Brain microvascular endothelial cell (primary cell): ENCODE measurements at regions not wholly inside any gene's neighbourhood (a gene's known extent, or its start where the extent isn't known, plus 50 kb on each side); places are given as distances from the start of the nearest gene placed in this dataset.

Experiments used
- DNase-seq: peaks from one replicate; pipeline ENCODE4 v3.0.0-alpha.2; 2020
- H3K27ac ChIP-seq: fragments of 250-450 bp; sonication (Bioruptor Pico); 2 replicates; pipeline ENCODE4 v1.5.1; 2020; ENCODE audit warnings: mild to moderate bottlenecking, moderate library complexity
- H3K27me3 ChIP-seq: fragments of 250-450 bp; sonication (Bioruptor Pico); replicated peaks from 2 replicates; pipeline ENCODE4 v1.5.1; 2020; ENCODE audit warnings: mild to moderate bottlenecking
- H3K36me3 ChIP-seq: fragments of 250-450 bp; sonication (Bioruptor Pico); replicated peaks from 2 replicates; pipeline ENCODE4 v1.5.1; 2020; ENCODE audit warnings: mild to moderate bottlenecking
- H3K4me3 ChIP-seq: 2 replicates; pipeline ENCODE4 v1.5.1; 2011; ENCODE audit warnings: low read depth, mild to moderate bottlenecking, control low read depth, low read length, moderate library complexity
- in situ Hi-C: cut with HindIII; loops from 2 replicates; pipeline ENCODE4 v1.10.0; 2017; ENCODE audit warnings: low sequenced_read_pairs, low pct_ligation_motif_present
- TF ChIP-seq, protein P1 (sequence below): IDR thresholded peaks from 2 replicates; pipeline ENCODE4 v1.5.1; 2011; ENCODE audit warnings: low read depth, mild to moderate bottlenecking, moderate library complexity, low read length, control low read depth, inconsistent platforms; ENCODE audit errors: missing control alignments

DNA sequence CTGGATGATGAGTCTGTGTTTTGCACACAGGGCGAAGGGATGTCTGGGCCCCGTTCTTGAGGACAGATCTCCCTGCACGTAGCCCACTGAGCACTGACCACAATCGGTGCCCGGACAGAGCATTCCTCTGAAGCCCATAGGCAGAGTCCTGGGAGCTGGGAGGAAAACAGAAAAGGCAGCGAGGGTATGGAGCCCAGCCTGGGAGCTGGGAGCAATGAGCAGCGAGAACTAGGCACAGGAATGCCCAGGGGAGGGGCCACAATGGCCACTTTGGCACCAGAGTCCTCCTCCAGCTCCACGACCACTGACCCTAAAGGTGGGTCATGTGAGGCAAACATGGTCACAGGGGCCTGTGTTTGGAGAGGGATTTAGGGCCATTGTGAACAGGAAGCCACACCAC is 333.9 kb downstream of the EIPR1 start:
- no peak overlapping the region for H3K27ac ChIP-seq
- TF ChIP-seq, protein P1, sequence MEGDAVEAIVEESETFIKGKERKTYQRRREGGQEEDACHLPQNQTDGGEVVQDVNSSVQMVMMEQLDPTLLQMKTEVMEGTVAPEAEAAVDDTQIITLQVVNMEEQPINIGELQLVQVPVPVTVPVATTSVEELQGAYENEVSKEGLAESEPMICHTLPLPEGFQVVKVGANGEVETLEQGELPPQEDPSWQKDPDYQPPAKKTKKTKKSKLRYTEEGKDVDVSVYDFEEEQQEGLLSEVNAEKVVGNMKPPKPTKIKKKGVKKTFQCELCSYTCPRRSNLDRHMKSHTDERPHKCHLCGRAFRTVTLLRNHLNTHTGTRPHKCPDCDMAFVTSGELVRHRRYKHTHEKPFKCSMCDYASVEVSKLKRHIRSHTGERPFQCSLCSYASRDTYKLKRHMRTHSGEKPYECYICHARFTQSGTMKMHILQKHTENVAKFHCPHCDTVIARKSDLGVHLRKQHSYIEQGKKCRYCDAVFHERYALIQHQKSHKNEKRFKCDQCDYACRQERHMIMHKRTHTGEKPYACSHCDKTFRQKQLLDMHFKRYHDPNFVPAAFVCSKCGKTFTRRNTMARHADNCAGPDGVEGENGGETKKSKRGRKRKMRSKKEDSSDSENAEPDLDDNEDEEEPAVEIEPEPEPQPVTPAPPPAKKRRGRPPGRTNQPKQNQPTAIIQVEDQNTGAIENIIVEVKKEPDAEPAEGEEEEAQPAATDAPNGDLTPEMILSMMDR, result no peak
- no peaks in the 10 kb centered on the region for H3K36me3 ChIP-seq
- no peak overlapping the region for H3K4me3 ChIP-seq
- in situ Hi-C loops, result no loop called here
- no peaks in the 10 kb centered on the region for H3K27me3 ChIP-seq
- no peak for DNase-seq

DNA sequence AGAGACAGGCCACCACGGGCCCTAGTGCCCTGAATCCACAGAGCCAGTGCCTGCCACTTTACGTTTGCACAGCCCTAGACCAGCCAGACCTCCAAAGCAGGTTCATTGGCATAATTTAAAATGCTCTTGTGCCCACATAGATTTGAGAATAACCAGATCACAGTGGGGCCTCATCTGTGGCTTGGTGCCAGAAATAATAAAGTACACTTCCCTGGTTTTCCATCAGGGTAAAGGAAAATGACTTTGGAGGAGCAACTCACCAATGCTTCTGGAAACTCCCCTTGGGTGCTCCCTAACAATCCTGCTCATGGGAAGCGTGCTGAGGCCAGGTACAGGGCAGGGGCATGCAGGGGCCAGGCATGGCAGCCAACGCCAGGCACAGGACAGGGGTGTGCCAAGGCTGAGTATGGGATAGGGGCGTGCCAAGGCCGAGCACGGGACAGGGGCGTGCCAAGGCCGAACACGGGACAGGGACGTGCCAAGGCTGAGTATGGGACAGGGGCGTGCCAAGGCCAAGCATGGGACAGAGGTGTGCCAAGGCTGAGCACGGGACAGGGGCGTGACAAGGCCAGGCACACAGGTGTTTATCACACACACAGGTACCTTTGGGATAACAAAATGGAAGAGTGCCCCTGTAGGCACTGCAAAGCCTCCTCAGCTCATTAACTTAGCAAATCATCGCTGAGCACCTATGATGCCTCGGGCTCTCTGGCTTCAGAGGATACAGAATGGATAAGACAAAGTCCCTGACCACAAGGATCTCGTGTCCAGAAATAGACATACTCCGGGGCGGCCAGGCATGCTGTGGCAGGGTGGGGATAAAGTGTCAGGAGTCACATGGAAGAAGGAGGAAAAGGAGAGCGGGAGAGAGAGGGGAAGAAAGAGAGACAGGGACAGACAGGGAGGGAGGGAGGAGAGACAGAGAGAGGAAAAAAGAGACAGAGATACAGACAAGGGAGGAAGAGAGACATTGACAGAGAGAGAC is 334.7 kb downstream of the EIPR1 start:
- in situ Hi-C loops, result no loop called here
- H3K36me3 ChIP-seq, result no peaks in the 10 kb centered on the region
- no peak overlapping the region for H3K4me3 ChIP-seq
- no peak for DNase-seq
- H3K27me3 ChIP-seq, result no peaks in the 10 kb centered on the region
- TF ChIP-seq, protein P1, result no peak
- no peak overlapping the region for H3K27ac ChIP-seq

DNA sequence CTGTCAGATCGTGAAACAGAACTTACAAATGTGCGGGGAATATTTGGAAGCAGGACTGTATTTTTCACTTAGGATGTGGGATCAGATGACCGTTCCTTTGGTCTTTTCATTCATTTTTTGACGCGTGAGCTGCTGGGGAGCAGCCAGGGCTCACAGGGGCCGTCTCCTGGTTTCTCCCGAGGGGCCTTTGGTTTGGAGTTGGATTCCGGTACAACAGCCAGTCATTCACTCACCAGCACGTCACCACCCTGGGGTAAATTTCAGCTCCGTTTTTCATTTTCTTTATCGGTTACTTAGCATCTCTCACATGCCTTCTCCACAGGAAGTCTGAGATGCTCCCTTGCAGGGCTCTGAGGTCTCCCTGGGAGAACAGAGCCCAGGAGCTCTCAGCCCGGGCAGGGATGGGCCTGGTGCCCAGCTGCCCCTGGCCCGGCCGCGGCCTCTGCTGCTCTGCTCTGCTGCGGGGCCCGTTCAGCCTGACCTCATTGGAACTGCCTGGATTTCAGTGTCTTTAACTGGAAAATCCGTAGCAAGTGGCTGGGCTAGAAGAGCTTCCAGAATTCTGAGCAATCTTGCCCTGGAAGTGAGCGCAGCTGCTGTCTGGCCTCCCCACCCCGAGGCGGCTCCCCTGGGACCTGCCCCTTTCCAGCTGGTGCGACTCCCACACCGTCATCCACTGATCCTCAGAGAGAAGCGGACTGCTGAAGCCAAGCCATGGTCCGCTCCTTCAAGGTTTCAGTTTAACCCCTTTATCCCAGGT is 335.6 kb downstream of the EIPR1 start:
- TF ChIP-seq, protein P1, result no peak
- DNase-seq, result peak; percentile 7
- Histone ChIP-seq H3K36me3 (no peaks in the 10 kb centered on the region), H3K27ac (no peak overlapping the region), H3K27me3 (no peaks in the 10 kb centered on the region), H3K4me3 (no peak overlapping the region)
- in situ Hi-C loops, result no loop called here

DNA sequence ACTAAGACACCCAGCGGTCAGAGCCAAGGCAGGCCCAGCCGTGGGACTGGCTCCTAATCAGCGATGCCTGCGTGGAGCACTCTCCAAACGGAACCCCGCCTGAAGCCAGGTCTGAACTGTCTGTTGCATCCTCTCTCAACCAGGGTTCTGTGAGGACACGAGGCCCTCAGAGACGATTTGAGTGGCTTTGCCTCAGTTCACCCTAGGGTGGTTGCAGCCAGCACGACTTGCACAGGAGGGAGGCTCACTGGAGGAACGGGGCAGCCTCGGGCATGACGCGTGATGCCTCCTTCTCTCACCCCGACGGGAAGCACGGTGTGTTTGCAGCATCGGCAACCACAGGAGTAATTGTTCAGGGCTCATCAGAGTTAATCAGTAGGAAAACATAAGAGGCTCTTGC is 336.4 kb downstream of the EIPR1 start:
- Histone ChIP-seq H3K4me3 (no peak overlapping the region), H3K36me3 (no peaks in the 10 kb centered on the region), H3K27me3 (no peaks in the 10 kb centered on the region), H3K27ac (no peak overlapping the region)
- TF ChIP-seq, protein P1, result no peak
- in situ Hi-C loops, result no loop called here
- DNase-seq, result no peak

DNA sequence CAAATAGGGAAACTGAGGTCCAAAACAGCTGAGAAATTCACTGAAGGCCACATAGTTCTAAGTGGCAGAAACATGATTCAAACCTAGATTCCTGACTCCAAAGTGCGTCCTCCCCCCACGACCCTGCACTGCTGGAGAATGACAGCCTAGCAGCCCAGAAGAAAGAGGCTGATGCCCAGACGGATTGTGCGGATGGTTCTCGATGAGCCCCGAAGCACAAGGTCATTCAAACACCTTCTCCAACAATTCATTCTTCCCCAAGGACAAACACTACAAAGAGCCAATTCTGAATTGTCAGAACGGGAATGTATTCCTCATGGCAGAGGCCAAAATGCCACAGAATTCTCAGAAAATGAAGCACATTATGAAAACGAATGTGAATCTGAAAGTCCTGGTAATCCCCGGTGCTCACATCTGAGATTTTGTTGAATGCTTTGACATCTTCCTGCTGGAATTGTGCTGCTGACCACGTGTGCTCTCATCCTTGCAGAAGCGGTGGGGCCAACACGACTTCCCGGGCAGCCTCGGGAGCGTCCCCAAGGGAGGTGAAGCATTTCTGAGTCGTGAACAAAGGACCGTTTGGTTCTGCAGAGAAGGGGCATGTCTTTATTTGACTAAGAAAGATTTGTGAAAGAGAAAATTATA is 337.0 kb downstream of the EIPR1 start:
- H3K4me3 ChIP-seq, result no peak overlapping the region
- H3K36me3 ChIP-seq, result no peaks in the 10 kb centered on the region
- TF ChIP-seq, protein P1, result no peak
- no peaks in the 10 kb centered on the region for H3K27me3 ChIP-seq
- H3K27ac ChIP-seq, result no peak overlapping the region
- no peak for DNase-seq
- in situ Hi-C loops, result no loop called here
